ENCODE measurements at regions not wholly inside any gene's neighbourhood (a gene's known extent, or its start where the extent isn't known, plus 50 kb on each side); places are given as distances from the start of the nearest gene placed in this dataset.

DNA sequence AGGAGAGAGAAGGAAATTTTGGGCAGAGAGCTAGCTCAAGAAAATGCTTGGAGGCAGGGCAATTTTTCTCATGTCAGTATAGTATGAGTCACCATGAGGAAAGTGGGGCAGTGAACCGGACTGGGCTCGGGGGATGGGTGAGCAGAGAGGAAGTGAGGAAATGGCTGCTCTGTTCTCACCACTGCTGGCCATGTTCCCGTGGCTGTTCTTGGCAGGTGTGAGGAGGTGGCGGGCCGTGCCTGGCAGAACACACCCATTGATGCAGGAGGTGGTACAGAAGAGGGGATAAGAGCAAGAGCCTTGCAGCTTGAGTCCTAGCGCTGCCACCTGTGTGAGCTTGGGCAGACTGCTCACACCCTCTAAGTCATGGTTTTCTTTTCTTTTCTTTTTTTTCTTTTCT lies 304.4 kb upstream of the LYZL1 start (continued):
- no peak for TF ChIP-seq GATA2 (CRISPR knock-in tag; IDR thresholded peaks at IDR 0.05)
- no peak for TF ChIP-seq XRCC4 (IDR thresholded peaks at IDR 0.05; ENCODE audit: extremely low read depth, insufficient read depth, insufficient read length)
- no peak for TF ChIP-seq RAD51 (IDR thresholded peaks at IDR 0.05; ENCODE audit: borderline replicate concordance, low read depth)
- TF ChIP-seq, protein P1, sequence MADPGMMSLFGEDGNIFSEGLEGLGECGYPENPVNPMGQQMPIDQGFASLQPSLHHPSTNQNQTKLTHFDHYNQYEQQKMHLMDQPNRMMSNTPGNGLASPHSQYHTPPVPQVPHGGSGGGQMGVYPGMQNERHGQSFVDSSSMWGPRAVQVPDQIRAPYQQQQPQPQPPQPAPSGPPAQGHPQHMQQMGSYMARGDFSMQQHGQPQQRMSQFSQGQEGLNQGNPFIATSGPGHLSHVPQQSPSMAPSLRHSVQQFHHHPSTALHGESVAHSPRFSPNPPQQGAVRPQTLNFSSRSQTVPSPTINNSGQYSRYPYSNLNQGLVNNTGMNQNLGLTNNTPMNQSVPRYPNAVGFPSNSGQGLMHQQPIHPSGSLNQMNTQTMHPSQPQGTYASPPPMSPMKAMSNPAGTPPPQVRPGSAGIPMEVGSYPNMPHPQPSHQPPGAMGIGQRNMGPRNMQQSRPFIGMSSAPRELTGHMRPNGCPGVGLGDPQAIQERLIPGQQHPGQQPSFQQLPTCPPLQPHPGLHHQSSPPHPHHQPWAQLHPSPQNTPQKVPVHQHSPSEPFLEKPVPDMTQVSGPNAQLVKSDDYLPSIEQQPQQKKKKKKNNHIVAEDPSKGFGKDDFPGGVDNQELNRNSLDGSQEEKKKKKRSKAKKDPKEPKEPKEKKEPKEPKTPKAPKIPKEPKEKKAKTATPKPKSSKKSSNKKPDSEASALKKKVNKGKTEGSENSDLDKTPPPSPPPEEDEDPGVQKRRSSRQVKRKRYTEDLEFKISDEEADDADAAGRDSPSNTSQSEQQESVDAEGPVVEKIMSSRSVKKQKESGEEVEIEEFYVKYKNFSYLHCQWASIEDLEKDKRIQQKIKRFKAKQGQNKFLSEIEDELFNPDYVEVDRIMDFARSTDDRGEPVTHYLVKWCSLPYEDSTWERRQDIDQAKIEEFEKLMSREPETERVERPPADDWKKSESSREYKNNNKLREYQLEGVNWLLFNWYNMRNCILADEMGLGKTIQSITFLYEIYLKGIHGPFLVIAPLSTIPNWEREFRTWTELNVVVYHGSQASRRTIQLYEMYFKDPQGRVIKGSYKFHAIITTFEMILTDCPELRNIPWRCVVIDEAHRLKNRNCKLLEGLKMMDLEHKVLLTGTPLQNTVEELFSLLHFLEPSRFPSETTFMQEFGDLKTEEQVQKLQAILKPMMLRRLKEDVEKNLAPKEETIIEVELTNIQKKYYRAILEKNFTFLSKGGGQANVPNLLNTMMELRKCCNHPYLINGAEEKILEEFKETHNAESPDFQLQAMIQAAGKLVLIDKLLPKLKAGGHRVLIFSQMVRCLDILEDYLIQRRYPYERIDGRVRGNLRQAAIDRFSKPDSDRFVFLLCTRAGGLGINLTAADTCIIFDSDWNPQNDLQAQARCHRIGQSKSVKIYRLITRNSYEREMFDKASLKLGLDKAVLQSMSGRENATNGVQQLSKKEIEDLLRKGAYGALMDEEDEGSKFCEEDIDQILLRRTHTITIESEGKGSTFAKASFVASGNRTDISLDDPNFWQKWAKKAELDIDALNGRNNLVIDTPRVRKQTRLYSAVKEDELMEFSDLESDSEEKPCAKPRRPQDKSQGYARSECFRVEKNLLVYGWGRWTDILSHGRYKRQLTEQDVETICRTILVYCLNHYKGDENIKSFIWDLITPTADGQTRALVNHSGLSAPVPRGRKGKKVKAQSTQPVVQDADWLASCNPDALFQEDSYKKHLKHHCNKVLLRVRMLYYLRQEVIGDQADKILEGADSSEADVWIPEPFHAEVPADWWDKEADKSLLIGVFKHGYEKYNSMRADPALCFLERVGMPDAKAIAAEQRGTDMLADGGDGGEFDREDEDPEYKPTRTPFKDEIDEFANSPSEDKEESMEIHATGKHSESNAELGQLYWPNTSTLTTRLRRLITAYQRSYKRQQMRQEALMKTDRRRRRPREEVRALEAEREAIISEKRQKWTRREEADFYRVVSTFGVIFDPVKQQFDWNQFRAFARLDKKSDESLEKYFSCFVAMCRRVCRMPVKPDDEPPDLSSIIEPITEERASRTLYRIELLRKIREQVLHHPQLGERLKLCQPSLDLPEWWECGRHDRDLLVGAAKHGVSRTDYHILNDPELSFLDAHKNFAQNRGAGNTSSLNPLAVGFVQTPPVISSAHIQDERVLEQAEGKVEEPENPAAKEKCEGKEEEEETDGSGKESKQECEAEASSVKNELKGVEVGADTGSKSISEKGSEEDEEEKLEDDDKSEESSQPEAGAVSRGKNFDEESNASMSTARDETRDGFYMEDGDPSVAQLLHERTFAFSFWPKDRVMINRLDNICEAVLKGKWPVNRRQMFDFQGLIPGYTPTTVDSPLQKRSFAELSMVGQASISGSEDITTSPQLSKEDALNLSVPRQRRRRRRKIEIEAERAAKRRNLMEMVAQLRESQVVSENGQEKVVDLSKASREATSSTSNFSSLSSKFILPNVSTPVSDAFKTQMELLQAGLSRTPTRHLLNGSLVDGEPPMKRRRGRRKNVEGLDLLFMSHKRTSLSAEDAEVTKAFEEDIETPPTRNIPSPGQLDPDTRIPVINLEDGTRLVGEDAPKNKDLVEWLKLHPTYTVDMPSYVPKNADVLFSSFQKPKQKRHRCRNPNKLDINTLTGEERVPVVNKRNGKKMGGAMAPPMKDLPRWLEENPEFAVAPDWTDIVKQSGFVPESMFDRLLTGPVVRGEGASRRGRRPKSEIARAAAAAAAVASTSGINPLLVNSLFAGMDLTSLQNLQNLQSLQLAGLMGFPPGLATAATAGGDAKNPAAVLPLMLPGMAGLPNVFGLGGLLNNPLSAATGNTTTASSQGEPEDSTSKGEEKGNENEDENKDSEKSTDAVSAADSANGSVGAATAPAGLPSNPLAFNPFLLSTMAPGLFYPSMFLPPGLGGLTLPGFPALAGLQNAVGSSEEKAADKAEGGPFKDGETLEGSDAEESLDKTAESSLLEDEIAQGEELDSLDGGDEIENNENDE (IDR thresholded peaks at IDR 0.05; ENCODE audit: low read depth, low read length) = no peak
- no peak for TF ChIP-seq POU5F1 (IDR thresholded peaks at IDR 0.05; ENCODE audit: borderline replicate concordance, low read depth, low read length, partially characterized antibody)
- no peak for TF ChIP-seq NFATC3 (IDR thresholded peaks at IDR 0.05)
- TF ChIP-seq ZNF695 (CRISPR knock-in tag; IDR thresholded peaks at IDR 0.05) = no peak
- no peak for TF ChIP-seq NCOA4 (IDR thresholded peaks at IDR 0.05; ENCODE audit: partially characterized antibody)
- TF ChIP-seq KLF1 (tag; IDR thresholded peaks at IDR 0.05) = no peak
- TF ChIP-seq FOXA3 (CRISPR knock-in tag; conservative IDR thresholded peaks at IDR 0.05 in 1 of 2, IDR thresholded peaks at IDR 0.05 in 1 of 2) = no peak
- TF ChIP-seq ZBTB7A (IDR thresholded peaks at IDR 0.05; ENCODE audit: borderline replicate concordance, control insufficient read depth, low read depth, low read length) = no peak
- no peak for TF ChIP-seq BRD4 (IDR thresholded peaks at IDR 0.05)
- peak; percentile 49; the same call in 1 of the 2 replicates for TF ChIP-seq L3MBTL2 (IDR thresholded peaks at IDR 0.05)
- TF ChIP-seq ZNF79 (CRISPR knock-in tag; IDR thresholded peaks at IDR 0.05; ENCODE audit: low read depth) = no peak
- TF ChIP-seq ZFP36 (IDR thresholded peaks at IDR 0.05; ENCODE audit: low read depth, low read length, partially characterized antibody) = no peak
- TF ChIP-seq NBN (IDR thresholded peaks at IDR 0.05; ENCODE audit: low read depth) = no peak
- TF ChIP-seq FOXP4 (CRISPR knock-in tag; IDR thresholded peaks at IDR 0.05; ENCODE audit: borderline replicate concordance) = no peak
- no peak for TF ChIP-seq PHF21A (IDR thresholded peaks at IDR 0.05; ENCODE audit: borderline replicate concordance, low read depth)
